ENCODE measurements at regions not wholly inside any gene's neighbourhood (a gene's known extent, or its start where the extent isn't known, plus 50 kb on each side); places are given as distances from the start of the nearest gene placed in this dataset.

- H3K4me1 Mint-ChIP-seq: no peaks in the 10 kb centered on the region
- no peaks in the 10 kb centered on the region for H3K9me3 Mint-ChIP-seq
- no peak for ATAC-seq
- no peak overlapping the region for H3K4me3 Mint-ChIP-seq
- no peak overlapping the region for H3K27ac Mint-ChIP-seq
- no peak for DNase-seq
- no peaks in the 10 kb centered on the region for H3K36me3 Mint-ChIP-seq (ENCODE audit: low read depth)
- no peaks in the 10 kb centered on the region for H3K27me3 Mint-ChIP-seq
Observed at GRCh38 chr2:146123714-146124113, 1603.8 kb upstream of the ZEB2 start.

- ATAC-seq: no peak
- Mint-ChIP-seq H3K36me3 (ENCODE audit: low read depth) (no peaks in the 10 kb centered on the region), H3K9me3 (no peaks in the 10 kb centered on the region), H3K4me1 (no peaks in the 10 kb centered on the region), H3K27ac (no peak overlapping the region), H3K4me3 (no peak overlapping the region), H3K27me3 (no peaks in the 10 kb centered on the region)
- no peak for DNase-seq
Observed at GRCh38 chr2:146123256-146123655, 1603.3 kb upstream of the ZEB2 start.

- no peak for ATAC-seq
- H3K4me1 Mint-ChIP-seq: no peaks in the 10 kb centered on the region
Observed at GRCh38 chr2:146119586-146119985, 1599.7 kb upstream of the ZEB2 start.

GRCh38 chr2:146108993-146109392, 1589.1 kb upstream of the ZEB2 start:
- DNase-seq (no peak), ATAC-seq (no peak)
- Mint-ChIP-seq H3K27ac (no peak overlapping the region), H3K27me3 (no peaks in the 10 kb centered on the region), H3K36me3 (ENCODE audit: low read depth) (no peaks in the 10 kb centered on the region), H3K4me3 (no peak overlapping the region), H3K9me3 (peaks cover 4% of the 10 kb centered on the region), H3K4me1 (no peaks in the 10 kb centered on the region)

More at GRCh38 chr2:146119586-146119985, 1599.7 kb upstream of the ZEB2 start:
- Mint-ChIP-seq H3K36me3 (ENCODE audit: low read depth) (no peaks in the 10 kb centered on the region), H3K4me3 (no peak overlapping the region), H3K27ac (no peak overlapping the region), H3K9me3 (no peaks in the 10 kb centered on the region), H3K27me3 (no peaks in the 10 kb centered on the region)
- DNase-seq: no peak

GRCh38 chr2:146094185-146094584, 1574.3 kb upstream of the ZEB2 start:
- H3K27me3 Mint-ChIP-seq: no peaks in the 10 kb centered on the region
- peaks cover 2% of the 10 kb centered on the region for H3K36me3 Mint-ChIP-seq (ENCODE audit: low read depth)
- ATAC-seq (no peak), DNase-seq (no peak)
- peaks cover 31% of the 10 kb centered on the region for H3K9me3 Mint-ChIP-seq
- H3K4me3 Mint-ChIP-seq: no peak overlapping the region
- H3K4me1 Mint-ChIP-seq: no peaks in the 10 kb centered on the region
- no peak overlapping the region for H3K27ac Mint-ChIP-seq

GRCh38 chr2:146081459-146081858, 1561.5 kb upstream of the ZEB2 start:
- Mint-ChIP-seq H3K9me3 (peaks cover 18% of the 10 kb centered on the region), H3K36me3 (ENCODE audit: low read depth) (no peaks in the 10 kb centered on the region), H3K27me3 (no peaks in the 10 kb centered on the region), H3K4me3 (no peak overlapping the region), H3K4me1 (no peaks in the 10 kb centered on the region), H3K27ac (no peak overlapping the region)
- DNase-seq (no peak), ATAC-seq (no peak)

GRCh38 chr2:146080925-146081324, 1561.0 kb upstream of the ZEB2 start:
- H3K4me3 Mint-ChIP-seq: no peak overlapping the region
- peaks cover 18% of the 10 kb centered on the region for H3K9me3 Mint-ChIP-seq
- ATAC-seq (no peak), DNase-seq (no peak)
- no peaks in the 10 kb centered on the region for H3K4me1 Mint-ChIP-seq
- no peaks in the 10 kb centered on the region for H3K36me3 Mint-ChIP-seq (ENCODE audit: low read depth)
- H3K27me3 Mint-ChIP-seq: no peaks in the 10 kb centered on the region
- no peak overlapping the region for H3K27ac Mint-ChIP-seq

GRCh38 chr2:146079216-146079615, 1559.3 kb upstream of the ZEB2 start:
- Mint-ChIP-seq H3K4me3 (no peak overlapping the region), H3K27ac (no peak overlapping the region), H3K4me1 (no peaks in the 10 kb centered on the region), H3K9me3 (peaks cover 6% of the 10 kb centered on the region), H3K36me3 (ENCODE audit: low read depth) (no peaks in the 10 kb centered on the region), H3K27me3 (no peaks in the 10 kb centered on the region)
- DNase-seq (no peak), ATAC-seq (no peak)

GRCh38 chr2:146077156-146077555, 1557.2 kb upstream of the ZEB2 start:
- no peaks in the 10 kb centered on the region for H3K27me3 Mint-ChIP-seq
- no peak for DNase-seq
- H3K27ac Mint-ChIP-seq: no peak overlapping the region

GRCh38 chr2:146068051-146068450, 1548.1 kb upstream of the ZEB2 start:
- H3K4me1 Mint-ChIP-seq: no peaks in the 10 kb centered on the region
- no peak for DNase-seq
- peaks cover 4% of the 10 kb centered on the region for H3K9me3 Mint-ChIP-seq
- H3K36me3 Mint-ChIP-seq (ENCODE audit: low read depth): no peaks in the 10 kb centered on the region
- H3K27me3 Mint-ChIP-seq: no peaks in the 10 kb centered on the region
- no peak overlapping the region for H3K27ac Mint-ChIP-seq
- ATAC-seq: no peak
- H3K4me3 Mint-ChIP-seq: no peak overlapping the region

More at GRCh38 chr2:146077156-146077555, 1557.2 kb upstream of the ZEB2 start:
- ATAC-seq: no peak
- H3K9me3 Mint-ChIP-seq: peaks cover 4% of the 10 kb centered on the region
- no peaks in the 10 kb centered on the region for H3K36me3 Mint-ChIP-seq (ENCODE audit: low read depth)
- H3K4me1 Mint-ChIP-seq: no peaks in the 10 kb centered on the region
- no peak overlapping the region for H3K4me3 Mint-ChIP-seq

GRCh38 chr2:146048141-146048540, 1528.2 kb upstream of the ZEB2 start:
- no peaks in the 10 kb centered on the region for H3K27me3 Mint-ChIP-seq
- H3K4me1 Mint-ChIP-seq: no peaks in the 10 kb centered on the region
- H3K27ac Mint-ChIP-seq: no peak overlapping the region
- H3K4me3 Mint-ChIP-seq: no peak overlapping the region
- no peaks in the 10 kb centered on the region for H3K36me3 Mint-ChIP-seq (ENCODE audit: low read depth)
- DNase-seq (no peak), ATAC-seq (no peak)
- no peaks in the 10 kb centered on the region for H3K9me3 Mint-ChIP-seq

GRCh38 chr2:146041274-146041910, 1521.5 kb upstream of the ZEB2 start:
- Mint-ChIP-seq H3K9me3 (peaks cover 3% of the 10 kb centered on the region), H3K27me3 (no peaks in the 10 kb centered on the region), H3K4me1 (no peaks in the 10 kb centered on the region), H3K27ac (no peak overlapping the region), H3K4me3 (no peak overlapping the region), H3K36me3 (ENCODE audit: low read depth) (no peaks in the 10 kb centered on the region)
- ATAC-seq (no peak), DNase-seq (no peak)

GRCh38 chr2:146040051-146040450, 1520.1 kb upstream of the ZEB2 start:
- ATAC-seq (no peak), DNase-seq (no peak)
- Mint-ChIP-seq H3K27ac (no peak overlapping the region), H3K36me3 (ENCODE audit: low read depth) (no peaks in the 10 kb centered on the region), H3K27me3 (no peaks in the 10 kb centered on the region), H3K4me1 (no peaks in the 10 kb centered on the region), H3K9me3 (peaks cover 3% of the 10 kb centered on the region), H3K4me3 (no peak overlapping the region)

GRCh38 chr2:146038014-146038413, 1518.1 kb upstream of the ZEB2 start:
- Mint-ChIP-seq H3K27ac (no peak overlapping the region), H3K27me3 (no peaks in the 10 kb centered on the region), H3K36me3 (ENCODE audit: low read depth) (no peaks in the 10 kb centered on the region), H3K4me1 (no peaks in the 10 kb centered on the region), H3K9me3 (peaks cover 4% of the 10 kb centered on the region), H3K4me3 (no peak overlapping the region)
- DNase-seq (no peak), ATAC-seq (no peak)

- ATAC-seq (no peak), DNase-seq (no peak)
- H3K9me3 Mint-ChIP-seq: peaks cover 8% of the 10 kb centered on the region
- H3K4me3 Mint-ChIP-seq: no peak overlapping the region
- H3K4me1 Mint-ChIP-seq: no peaks in the 10 kb centered on the region
- no peak overlapping the region for H3K27ac Mint-ChIP-seq
- H3K27me3 Mint-ChIP-seq: no peaks in the 10 kb centered on the region
- no peaks in the 10 kb centered on the region for H3K36me3 Mint-ChIP-seq (ENCODE audit: low read depth)
Observed at GRCh38 chr2:146037334-146037870, 1517.5 kb upstream of the ZEB2 start.

GRCh38 chr2:146031158-146031557, 1511.2 kb upstream of the ZEB2 start:
- H3K4me3 Mint-ChIP-seq: no peak overlapping the region
- DNase-seq: no peak
- no peaks in the 10 kb centered on the region for H3K4me1 Mint-ChIP-seq
- no peaks in the 10 kb centered on the region for H3K27me3 Mint-ChIP-seq
- peaks cover 5% of the 10 kb centered on the region for H3K9me3 Mint-ChIP-seq
- H3K27ac Mint-ChIP-seq: no peak overlapping the region
- no peaks in the 10 kb centered on the region for H3K36me3 Mint-ChIP-seq (ENCODE audit: low read depth)
- ATAC-seq: no peak
